ENCODE measurements at regions not wholly inside any gene's neighbourhood (a gene's known extent, or its start where the extent isn't known, plus 50 kb on each side); places are given as distances from the start of the nearest gene placed in this dataset.
"Not testable (repeated sequence)": the region's sequence is repeated elsewhere in the genome, so short reads cannot be mapped to it uniquely, and the experiment has no call there.

GRCh38 chr4:18422685-18423084, 401.1 kb upstream of the LCORL start:
- Histone ChIP-seq H3K9me3 (replicated peaks in 1 of 3) (no peaks in the 10 kb centered on the region), H3K27ac (no peak overlapping the region), H3K27me3 (no peaks in the 10 kb centered on the region), H3K4me1 (replicated peaks in 1 of 2) (no peaks in the 10 kb centered on the region), H3K4me3 (no peak overlapping the region), H3K36me3 (replicated peaks in 1 of 2) (no peaks in the 10 kb centered on the region)
- TF ChIP-seq POLR2A (IDR thresholded peaks at IDR 0.05) (no peak), CTCF (IDR thresholded peaks at IDR 0.05) (no peak)
- intact Hi-C loops (cut with DNase I): no loop called here
- 58 to 84% (median 67%) methylated on average over 3 to 4 of the region's 4 CpGs for WGBS, 4 donors
- DNase-seq: no peak

- intact Hi-C loops (cut with DNase I): no loop called here
- no peak for DNase-seq
- TF ChIP-seq CTCF (IDR thresholded peaks at IDR 0.05) (no peak), POLR2A (IDR thresholded peaks at IDR 0.05) (no peak)
Observed at GRCh38 chr4:18421519-18421918, 400.0 kb upstream of the LCORL start.

GRCh38 chr4:18419780-18420179, 398.2 kb upstream of the LCORL start:
- Histone ChIP-seq H3K9me3 (replicated peaks in 1 of 3) (no peaks in the 10 kb centered on the region), H3K36me3 (replicated peaks in 1 of 2) (no peaks in the 10 kb centered on the region), H3K27me3 (no peaks in the 10 kb centered on the region), H3K27ac (no peak overlapping the region), H3K4me3 (no peak overlapping the region), H3K4me1 (replicated peaks in 1 of 2) (no peaks in the 10 kb centered on the region)
- 79 to 94% (median 85%) methylated on average over 3 of the region's 3 CpGs for WGBS, 4 donors
- intact Hi-C loops (cut with DNase I): no loop called here
- TF ChIP-seq POLR2A (IDR thresholded peaks at IDR 0.05) (no peak), CTCF (IDR thresholded peaks at IDR 0.05) (no peak)
- no peak for DNase-seq

More at GRCh38 chr4:18421519-18421918, 400.0 kb upstream of the LCORL start:
- Histone ChIP-seq H3K27ac (no peak overlapping the region), H3K4me3 (no peak overlapping the region), H3K27me3 (no peaks in the 10 kb centered on the region), H3K36me3 (replicated peaks in 1 of 2) (no peaks in the 10 kb centered on the region), H3K9me3 (replicated peaks in 1 of 3) (no peaks in the 10 kb centered on the region), H3K4me1 (replicated peaks in 1 of 2) (no peaks in the 10 kb centered on the region)
- 72 to 86% (median 84%) methylated on average over 2 of the region's 2 CpGs for WGBS, 4 donors

GRCh38 chr4:18418195-18418898, 396.8 kb upstream of the LCORL start:
- H3K4me3 ChIP-seq; H3K27me3 ChIP-seq; H3K36me3 ChIP-seq (replicated peaks in 1 of 2); H3K9me3 ChIP-seq (replicated peaks in 1 of 3); intact Hi-C loops (cut with DNase I); H3K4me1 ChIP-seq (replicated peaks in 1 of 2); H3K27ac ChIP-seq; DNase-seq: not testable (repeated sequence)
- WGBS, 4 donors: 83 to 95% (median 85%) methylated on average over 16 to 51 of the region's 51 CpGs

GRCh38 chr4:18417651-18418050, 396.1 kb upstream of the LCORL start:
- H3K27me3 ChIP-seq; H3K36me3 ChIP-seq (replicated peaks in 1 of 2); H3K4me3 ChIP-seq; intact Hi-C loops (cut with DNase I); H3K27ac ChIP-seq; DNase-seq; H3K4me1 ChIP-seq (replicated peaks in 1 of 2); H3K9me3 ChIP-seq (replicated peaks in 1 of 3): not testable (repeated sequence)
- WGBS, 4 donors: 92 to 97% (median 96%) methylated on average over 15 of the region's 15 CpGs

Measured in adrenal gland (tissue), 9 donors.